ENCODE measurements at regions not wholly inside any gene's neighbourhood (a gene's known extent, or its start where the extent isn't known, plus 50 kb on each side); places are given as distances from the start of the nearest gene placed in this dataset.

- Histone ChIP-seq H3K4me2 (ENCODE audit: low read depth, low read length) (no peak overlapping the region), H3K56ac (ENCODE audit: extremely low read depth, insufficient read depth, low read length) (no peak overlapping the region), H3K9me1 (ENCODE audit: insufficient read depth, low read length) (peaks cover 3% of the 10 kb centered on the region; the same call in 1 of the 2 replicates), H3K79me1 (ENCODE audit: low read depth in 1 of 2, low read length in 2 of 2) (no peaks in the 10 kb centered on the region), H2AK5ac (ENCODE audit: low read depth, low read length) (no peak overlapping the region), H3K18ac (ENCODE audit: low read depth, low read length) (no peak overlapping the region), H4K20me1 (ENCODE audit: insufficient read depth, low read length) (no peaks in the 10 kb centered on the region), H3K36me3 (ENCODE audit: control insufficient read depth, insufficient read depth, low read length) (no peaks in the 10 kb centered on the region), H2BK15ac (ENCODE audit: low read depth, low read length) (no peak overlapping the region), H3K9ac (ENCODE audit: low read depth, low read length) (no peak overlapping the region), H2BK5ac (ENCODE audit: low read depth, low read length, poor library complexity, severe bottlenecking) (no peak overlapping the region), H3K23ac (ENCODE audit: low read depth, low read length) (no peak overlapping the region), H3K4ac (ENCODE audit: low read depth, low read length) (no peak overlapping the region), H2BK120ac (ENCODE audit: low read depth, low read length) (no peak overlapping the region), H2AK9ac (replicated peaks; ENCODE audit: low read depth, low read length, poor library complexity) (no peak overlapping the region), H3K27ac (ENCODE audit: insufficient read depth, low read length) (no peak overlapping the region), H2AFZ (replicated peaks; ENCODE audit: low read length, poor library complexity) (no peak overlapping the region), H4K8ac (ENCODE audit: low read depth in 2 of 2, low read length in 2 of 2) (no peak overlapping the region), H3K9me3 (ENCODE audit: control insufficient read depth, insufficient read depth, low read length) (no peaks in the 10 kb centered on the region; the same call in 1 of the 2 replicates), H3K4me1 (ENCODE audit: control insufficient read depth, insufficient read depth, low read length) (peaks cover 13% of the 10 kb centered on the region), H4K5ac (ENCODE audit: low read depth, low read length) (no peak overlapping the region), H3K14ac (replicated peaks; ENCODE audit: low read depth, low read length) (no peak overlapping the region), H3K27me3 (ENCODE audit: control insufficient read depth, insufficient read depth, low read length) (peaks cover 16% of the 10 kb centered on the region), H3K4me3 (ENCODE audit: insufficient read depth, low read depth, low read length) (no peak overlapping the region), H4K91ac (ENCODE audit: insufficient read depth, low read depth, low read length) (no peak overlapping the region), H2BK20ac (ENCODE audit: low read depth, low read length) (no peak overlapping the region)
- dilution Hi-C loops (cut with HindIII; ENCODE audit: low sequenced_read_pairs, unreplicated experiment) = no loop called here
- TF ChIP-seq CTCF (conservative IDR thresholded peaks at IDR 0.05; ENCODE audit: low read depth, low read length) (no peak), MXI1 (IDR thresholded peaks at IDR 0.05; ENCODE audit: borderline replicate concordance, low read depth, low read length) (no peak), RFX5 (IDR thresholded peaks at IDR 0.05; ENCODE audit: low read depth, low read length) (no peak), NFE2L2 (IDR thresholded peaks at IDR 0.05; ENCODE audit: low read depth, low read length) (no peak), BHLHE40 (IDR thresholded peaks at IDR 0.05; ENCODE audit: low read depth, low read length) (no peak), MAZ (IDR thresholded peaks at IDR 0.05; ENCODE audit: borderline replicate concordance, low read depth, low read length) (no peak), ELK1 (IDR thresholded peaks at IDR 0.05; ENCODE audit: borderline replicate concordance, low read depth, low read length) (no peak), USF2 (IDR thresholded peaks at IDR 0.05; ENCODE audit: low read depth, low read length) (no peak), RAD21 (IDR thresholded peaks at IDR 0.05; ENCODE audit: low read length) (no peak), FOS (IDR thresholded peaks at IDR 0.05; ENCODE audit: low read depth, low read length) (no peak), SMC3 (IDR thresholded peaks at IDR 0.05; ENCODE audit: low read depth, low read length) (no peak), CHD1 (IDR thresholded peaks at IDR 0.05; ENCODE audit: low read depth, low read length) (no peak), POLR2A (IDR thresholded peaks at IDR 0.05; ENCODE audit: low read depth, low read length) (no peak), CEBPB (IDR thresholded peaks at IDR 0.05; ENCODE audit: low read depth, low read length) (no peak), MAFK (IDR thresholded peaks at IDR 0.05; ENCODE audit: low read depth, low read length) (no peak), RCOR1 (IDR thresholded peaks at IDR 0.05; ENCODE audit: insufficient replicate concordance, low read length) (no peak)
- DNase-seq = no peak
- no TSS peak for BruUV-seq (replicated peaks)
- WGBS, 2 experiments (ENCODE audit: extremely low coverage in 2 of 2, insufficient read length in 1 of 2) = no CpG with 5 or more reads among the region's 2 CpGs
- in situ Hi-C loops (cut with MboI; ENCODE audit: low sequenced_read_pairs) = no loop called here
- intact Hi-C loops (cut with micrococcal nuclease) = no loop called here
- ChIA-PET CTCF (no interaction called here), POLR2A (ENCODE audit: unreplicated experiment) (no interaction called here)
- ATAC-seq (ENCODE audit: low read depth) = no peak
Observed at GRCh38 chr3:113100063-113100462, 109.3 kb downstream of the GTPBP8 start.

Measured in IMR-90 (cell line).